HEK293 (cell line): ENCODE measurements at regions not wholly inside any gene's neighbourhood (a gene's known extent, or its start where the extent isn't known, plus 50 kb on each side); places are given as distances from the start of the nearest gene placed in this dataset.

Experiments
- CTCF ChIA-PET: fragments of 350-600 bp; formaldehyde crosslinking; extraction: SDS; loops from one replicate; lab custom pipeline; 2021; ENCODE audit warnings: antibody characterized with exemption; lab: Yijun Ruan, JAX
- POLR2A ChIA-PET: fragments of 300-600 bp; formaldehyde crosslinking; extraction: SDS; loops from one replicate; lab custom pipeline; 2020; ENCODE audit warnings: antibody characterized with exemption, inconsistent platforms; lab: Yijun Ruan, JAX
- H3K27ac ChIP-seq: fragments of 200-500 bp; sonication (Bioruptor generic); 2 replicates; pipeline ENCODE4 v1.5.1; 2014; ENCODE audit warnings: low read depth, low read length, control low read depth, inconsistent platforms; ENCODE audit errors: extremely low read depth
- H3K36me3 ChIP-seq, 2 experiments: fragments of 200-500 bp in 1 of 2; sonication (Bioruptor generic) in 1 of 2; 1 replicate in 1 of 2; 2 replicates in 1 of 2; pipeline ENCODE4 v1.5.1; 2014 to 2017; ENCODE audit warnings: inconsistent platforms in 2 of 2, low read length in 2 of 2; ENCODE audit not compliant: control insufficient read depth in 2 of 2, insufficient read depth in 1 of 2
- H3K4me1 ChIP-seq: fragments of 200-500 bp; sonication (Bioruptor generic); 2 replicates; pipeline ENCODE4 v1.5.1; 2014; ENCODE audit warnings: mild to moderate bottlenecking, low read length, inconsistent platforms; ENCODE audit not compliant: control insufficient read depth, insufficient read depth
- H3K4me3 ChIP-seq: 2 replicates; pipeline ENCODE4 v1.5.1; 2011; ENCODE audit warnings: low read depth, mild to moderate bottlenecking, control low read depth, low read length, moderate library complexity
- H3K9me3 ChIP-seq: fragments of 200-500 bp; sonication (Bioruptor generic); 2 replicates; pipeline ENCODE4 v1.5.1; 2014; ENCODE audit warnings: low read depth, low read length, inconsistent platforms; ENCODE audit not compliant: control insufficient read depth, insufficient read depth
- AEBP2 ChIP-seq: fragments of 450-650 bp; formaldehyde crosslinking; IDR thresholded peaks from 2 replicates; pipeline ENCODE4 v1.5.1; 2016; ENCODE audit warnings: missing biosample characterization, missing genetic modification characterization, borderline replicate concordance
- ATF2 ChIP-seq: fragments of 450-650 bp; formaldehyde crosslinking; IDR thresholded peaks from 2 replicates; pipeline ENCODE4 v1.5.1; 2016; ENCODE audit warnings: missing biosample characterization, missing genetic modification characterization, low read depth
- BCL11A ChIP-seq: fragments of 450-650 bp; formaldehyde crosslinking; IDR thresholded peaks from 2 replicates; pipeline ENCODE4 v1.5.1; 2016; ENCODE audit warnings: low read depth, missing biosample characterization, missing genetic modification characterization
- HOXA7 ChIP-seq: sonication (generic); formaldehyde crosslinking; IDR thresholded peaks from 2 replicates; pipeline ENCODE4 v1.8.1; 2022; ENCODE audit warnings: missing genetic modification reagents, borderline replicate concordance
- PRDM1 ChIP-seq: fragments of 450-650 bp; formaldehyde crosslinking; IDR thresholded peaks from 2 replicates; pipeline ENCODE4; 2016; ENCODE audit warnings: missing biosample characterization, missing genetic modification characterization
- SP7 ChIP-seq: fragments of 450-650 bp; formaldehyde crosslinking; IDR thresholded peaks from 2 replicates; pipeline ENCODE4 v1.5.1; 2016; ENCODE audit warnings: missing biosample characterization, missing genetic modification characterization
- WT1 ChIP-seq: fragments of 450-650 bp; formaldehyde crosslinking; IDR thresholded peaks from 2 replicates; pipeline ENCODE4 v1.5.1; 2016; ENCODE audit warnings: missing biosample characterization, missing genetic modification characterization
- YY2 ChIP-seq: fragments of 450-650 bp; formaldehyde crosslinking; IDR thresholded peaks from 2 replicates; pipeline ENCODE4 v1.5.1; 2016; ENCODE audit warnings: missing biosample characterization, missing genetic modification characterization
- ZBTB8A ChIP-seq: fragments of 450-650 bp; formaldehyde crosslinking; IDR thresholded peaks from 2 replicates; pipeline ENCODE4 v1.5.1; 2016; ENCODE audit warnings: missing biosample characterization, missing genetic modification characterization
- ZNF121 ChIP-seq: fragments of 450-650 bp; formaldehyde crosslinking; IDR thresholded peaks from 2 replicates; pipeline ENCODE4 v1.5.1; 2016; ENCODE audit warnings: missing biosample characterization, missing genetic modification characterization
- ZNF146 ChIP-seq: fragments of 450-650 bp; formaldehyde crosslinking; IDR thresholded peaks from 2 replicates; pipeline ENCODE4 v1.5.1; 2016; ENCODE audit warnings: missing biosample characterization, missing genetic modification characterization
- ZNF155 ChIP-seq: fragments of 450-650 bp; formaldehyde crosslinking; IDR thresholded peaks from 2 replicates; pipeline ENCODE4 v1.5.1; 2016; ENCODE audit warnings: missing biosample characterization, missing genetic modification characterization
- ZNF184 ChIP-seq: fragments of 450-650 bp; IDR thresholded peaks from 2 replicates; pipeline ENCODE4 v1.5.1; 2018; ENCODE audit warnings: missing biosample characterization, mild to moderate bottlenecking, missing genetic modification characterization
- ZNF274 ChIP-seq, 2 experiments: fragments of 200-500 bp in 1 of 2; fragments of 450-650 bp in 1 of 2; sonication (Bioruptor generic) in 1 of 2; formaldehyde crosslinking in 1 of 2; IDR thresholded peaks; 2 replicates each; pipeline versions ENCODE4 v1.5.1 to v1.6.1; 2014 to 2016; ENCODE audit warnings: borderline replicate concordance in 1 of 2, inconsistent platforms in 1 of 2, low read length in 1 of 2, missing biosample characterization in 1 of 2, missing genetic modification characterization in 1 of 2
- ZNF302 ChIP-seq: fragments of 450-650 bp; formaldehyde crosslinking; IDR thresholded peaks from 2 replicates; pipeline ENCODE4 v1.5.1; 2016; ENCODE audit warnings: missing biosample characterization, missing genetic modification characterization, low read depth
- ZNF311 ChIP-seq: fragments of 450-650 bp; formaldehyde crosslinking; IDR thresholded peaks from 2 replicates; pipeline ENCODE4 v1.5.1; 2017; ENCODE audit warnings: missing biosample characterization, missing genetic modification characterization, borderline replicate concordance
- ZNF335 ChIP-seq: fragments of 450-650 bp; formaldehyde crosslinking; conservative IDR thresholded peaks from 2 replicates; pipeline ENCODE4 v1.5.1; 2016; ENCODE audit warnings: missing biosample characterization, missing genetic modification characterization
- ZNF362 ChIP-seq: fragments of 450-650 bp; formaldehyde crosslinking; IDR thresholded peaks from 2 replicates; pipeline ENCODE4 v1.5.1; 2016; ENCODE audit warnings: missing biosample characterization, missing genetic modification characterization
- ZNF394 ChIP-seq: fragments of 450-650 bp; formaldehyde crosslinking; IDR thresholded peaks from 2 replicates; pipeline ENCODE4 v1.5.1; 2016; ENCODE audit warnings: missing biosample characterization, missing genetic modification characterization, mild to moderate bottlenecking, moderate library complexity, borderline replicate concordance
- ZNF449 ChIP-seq: fragments of 450-650 bp; formaldehyde crosslinking; IDR thresholded peaks from 2 replicates; pipeline ENCODE4 v1.5.1; 2017; ENCODE audit warnings: missing biosample characterization, mild to moderate bottlenecking, missing genetic modification characterization, moderate library complexity
- ZNF600 ChIP-seq: fragments of 450-650 bp; formaldehyde crosslinking; IDR thresholded peaks from 2 replicates; pipeline ENCODE4 v1.5.1; 2016; ENCODE audit warnings: missing biosample characterization, missing genetic modification characterization
- ZNF626 ChIP-seq: fragments of 450-650 bp; sonication (Bioruptor Pico); formaldehyde crosslinking; IDR thresholded peaks from 2 replicates; pipeline ENCODE4 v1.5.1; 2018; ENCODE audit warnings: missing biosample characterization, missing genetic modification characterization, inconsistent platforms
- ZNF658 ChIP-seq: fragments of 450-650 bp; formaldehyde crosslinking; IDR thresholded peaks from 2 replicates; pipeline ENCODE4; 2016; ENCODE audit warnings: missing biosample characterization, missing genetic modification characterization
- ZNF670 ChIP-seq: fragments of 450-650 bp; formaldehyde crosslinking; IDR thresholded peaks from 2 replicates; pipeline ENCODE4 v1.5.1; 2016; ENCODE audit warnings: missing biosample characterization, missing genetic modification characterization, low read depth
- ZNF677 ChIP-seq: fragments of 450-650 bp; IDR thresholded peaks from 2 replicates; pipeline ENCODE4 v1.5.0; 2018; ENCODE audit warnings: missing biosample characterization, mild to moderate bottlenecking, missing genetic modification characterization, moderate library complexity
- ZNF776 ChIP-seq: fragments of 450-650 bp; formaldehyde crosslinking; IDR thresholded peaks from 2 replicates; pipeline ENCODE4 v1.5.0; 2017; ENCODE audit warnings: missing biosample characterization, missing genetic modification characterization, borderline replicate concordance
- ZNF843 ChIP-seq: fragments of 450-650 bp; formaldehyde crosslinking; IDR thresholded peaks from 2 replicates; pipeline ENCODE4 v1.5.1; 2016; ENCODE audit warnings: missing biosample characterization, missing genetic modification characterization
- ZSCAN30 ChIP-seq: fragments of 450-650 bp; IDR thresholded peaks from 2 replicates; pipeline ENCODE4 v1.5.1; 2018; ENCODE audit warnings: missing biosample characterization, mild to moderate bottlenecking, missing genetic modification characterization, moderate library complexity

- no peak overlapping the region for H3K4me3 ChIP-seq
- no peaks in the 10 kb centered on the region for H3K4me1 ChIP-seq
- H3K9me3 ChIP-seq, result no peaks in the 10 kb centered on the region
- H3K27ac ChIP-seq, result no peak overlapping the region
- CTCF ChIA-PET, result no interaction called here
- POLR2A ChIA-PET, result no interaction called here
- H3K36me3 ChIP-seq, result no peaks in the 10 kb centered on the region
- TF ChIP-seq ZNF146 (tag by site-specific recombination) (no peak), ZNF274 (IDR thresholded peaks at IDR 0.05; ENCODE audit: low read length) (no peak), ZNF274 (tag by site-specific recombination; IDR thresholded peaks at IDR 0.05; ENCODE audit: borderline replicate concordance) (no peak), ZNF677 (tag by site-specific recombination) (no peak), ZNF449 (tag by site-specific recombination) (no peak), ZNF362 (tag by site-specific recombination) (no peak), ZSCAN30 (tag by site-specific recombination) (no peak), HOXA7 (CRISPR knock-in tag) (no peak), PRDM1 (no peak), ZNF121 (tag by site-specific recombination) (no peak), ZNF600 (tag by site-specific recombination) (no peak)
- TF ChIP-seq, all 188 proteins: peak for 0
Observed at GRCh38 chr1:99370476-99370875, 106.2 kb downstream of the PLPPR4 start.

- H3K4me3 ChIP-seq, result no peak overlapping the region
- no peak overlapping the region for H3K27ac ChIP-seq
- H3K4me1 ChIP-seq, result no peaks in the 10 kb centered on the region
- ChIA-PET CTCF (no interaction called here), POLR2A (no interaction called here)
- H3K36me3 ChIP-seq, result no peaks in the 10 kb centered on the region
- TF ChIP-seq ZNF302 (tag by site-specific recombination) (no peak), ATF2 (tag by site-specific recombination) (no peak), ZNF335 (tag by site-specific recombination) (no peak), ZNF843 (tag by site-specific recombination) (no peak), ZNF184 (tag by site-specific recombination) (no peak), ZBTB8A (tag by site-specific recombination) (no peak), ZNF658 (no peak), SP7 (tag by site-specific recombination) (no peak)
- H3K9me3 ChIP-seq, result no peaks in the 10 kb centered on the region
Observed at GRCh38 chr1:99371413-99371812, 107.1 kb downstream of the PLPPR4 start.

- POLR2A ChIA-PET, result no interaction called here
- TF ChIP-seq ZNF311 (no peak), WT1 (tag by site-specific recombination) (no peak), ZNF155 (tag by site-specific recombination) (no peak), ZNF394 (tag by site-specific recombination) (no peak), ZNF626 (tag by site-specific recombination) (no peak), BCL11A (tag by site-specific recombination) (no peak), YY2 (tag by site-specific recombination) (no peak), ZNF670 (tag by site-specific recombination) (no peak), AEBP2 (tag by site-specific recombination) (no peak), ZNF776 (tag by site-specific recombination) (no peak)
- H3K4me1 ChIP-seq, result no peaks in the 10 kb centered on the region
- H3K9me3 ChIP-seq, result no peaks in the 10 kb centered on the region
- H3K27ac ChIP-seq, result no peak overlapping the region
- H3K4me3 ChIP-seq, result no peak overlapping the region
- CTCF ChIA-PET, result interaction anchor here (0.6 kb wide), 1 partner anchor 194 kb away, joined by 3 read pairs; no protein-coding TSS in a partner anchor
- H3K36me3 ChIP-seq, result no peaks in the 10 kb centered on the region
Observed at GRCh38 chr1:99374109-99374508, 109.8 kb downstream of the PLPPR4 start.
